ENCODE measurements at regions not wholly inside any gene's neighbourhood (a gene's known extent, or its start where the extent isn't known, plus 50 kb on each side); places are given as distances from the start of the nearest gene placed in this dataset.

GRCh38 chr1:76746206-76746605 is 121.1 kb upstream of the ST6GALNAC5 start:
- DNase-seq (no peak), FAIRE-seq (no peak)
- Histone ChIP-seq H3K36me3 (ENCODE audit: control insufficient read depth in 3 of 3, insufficient read depth in 2 of 3, low read depth in 1 of 3, low read length in 3 of 3) (no peaks in the 10 kb centered on the region), H3K4me3 (ENCODE audit: low read depth in 1 of 3, low read length in 3 of 3) (no peak overlapping the region), H3K4me1 (ENCODE audit: control insufficient read depth in 3 of 3, insufficient read depth in 2 of 3, low read depth in 1 of 3, low read length in 2 of 3) (no peaks in the 10 kb centered on the region), H3K27me3 (ENCODE audit: control insufficient read depth in 3 of 3, insufficient read depth in 3 of 3, low read length in 3 of 3) (peaks cover 0 to 3% (median 0%) of the 10 kb centered on the region in 3 donors), H3K9me3 (ENCODE audit: control insufficient read depth in 2 of 2, insufficient read depth in 1 of 2, low read depth in 1 of 2, low read length in 1 of 2) (peaks cover 0 to 6% of the 10 kb centered on the region in 2 donors), H3K27ac (ENCODE audit: low read depth in 1 of 3, low read length in 2 of 3) (no peak overlapping the region)
- WGBS, 3 donors: 51 to 84% (median 55%) methylated on average over 2 of the region's 2 CpGs

- Histone ChIP-seq H3K9me3 (ENCODE audit: control insufficient read depth in 2 of 2, insufficient read depth in 1 of 2, low read depth in 1 of 2, low read length in 1 of 2) (no peaks in the 10 kb centered on the region), H3K4me1 (ENCODE audit: control insufficient read depth in 3 of 3, insufficient read depth in 2 of 3, low read depth in 1 of 3, low read length in 2 of 3) (no peaks in the 10 kb centered on the region), H3K4me3 (ENCODE audit: low read depth in 1 of 3, low read length in 3 of 3) (no peak overlapping the region), H3K27me3 (ENCODE audit: control insufficient read depth in 3 of 3, insufficient read depth in 3 of 3, low read length in 3 of 3) (peaks cover 0 to 3% (median 0%) of the 10 kb centered on the region in 3 donors), H3K27ac (ENCODE audit: low read depth in 1 of 3, low read length in 2 of 3) (no peak overlapping the region), H3K36me3 (ENCODE audit: control insufficient read depth in 3 of 3, insufficient read depth in 2 of 3, low read depth in 1 of 3, low read length in 3 of 3) (no peaks in the 10 kb centered on the region)
- DNase-seq: no peak
- WGBS, 3 donors: 76 to 84% (median 78%) methylated on average over 1 of the region's 1 CpG
- no peak for FAIRE-seq
These were observed 112.5 kb upstream of the ST6GALNAC5 start for GRCh38 chr1:76754730-76755129.

- H3K27ac ChIP-seq (ENCODE audit: low read depth in 1 of 3, low read length in 2 of 3): no peak overlapping the region
- no peaks in the 10 kb centered on the region for H3K27me3 ChIP-seq (ENCODE audit: control insufficient read depth in 3 of 3, insufficient read depth in 3 of 3, low read length in 3 of 3)
- 66 to 85% (median 81%) methylated on average over 5 of the region's 5 CpGs for WGBS, 3 donors
- DNase-seq (no peak), FAIRE-seq (no peak)
- no peak overlapping the region for H3K4me3 ChIP-seq (ENCODE audit: low read depth in 1 of 3, low read length in 3 of 3)
- no peaks in the 10 kb centered on the region for H3K36me3 ChIP-seq (ENCODE audit: control insufficient read depth in 3 of 3, insufficient read depth in 2 of 3, low read depth in 1 of 3, low read length in 3 of 3)
- no peaks in the 10 kb centered on the region for H3K9me3 ChIP-seq (ENCODE audit: control insufficient read depth in 2 of 2, insufficient read depth in 1 of 2, low read depth in 1 of 2, low read length in 1 of 2)
- no peaks in the 10 kb centered on the region for H3K4me1 ChIP-seq (ENCODE audit: control insufficient read depth in 3 of 3, insufficient read depth in 2 of 3, low read depth in 1 of 3, low read length in 2 of 3)
These were observed 108.0 kb upstream of the ST6GALNAC5 start for GRCh38 chr1:76759171-76759860.

GRCh38 chr1:76759950-76760349 is 107.3 kb upstream of the ST6GALNAC5 start:
- Histone ChIP-seq H3K27me3 (ENCODE audit: control insufficient read depth in 3 of 3, insufficient read depth in 3 of 3, low read length in 3 of 3) (no peaks in the 10 kb centered on the region), H3K27ac (ENCODE audit: low read depth in 1 of 3, low read length in 2 of 3) (no peak overlapping the region), H3K4me1 (ENCODE audit: control insufficient read depth in 3 of 3, insufficient read depth in 2 of 3, low read depth in 1 of 3, low read length in 2 of 3) (no peaks in the 10 kb centered on the region), H3K36me3 (ENCODE audit: control insufficient read depth in 3 of 3, insufficient read depth in 2 of 3, low read depth in 1 of 3, low read length in 3 of 3) (no peaks in the 10 kb centered on the region), H3K9me3 (ENCODE audit: control insufficient read depth in 2 of 2, insufficient read depth in 1 of 2, low read depth in 1 of 2, low read length in 1 of 2) (no peaks in the 10 kb centered on the region), H3K4me3 (ENCODE audit: low read depth in 1 of 3, low read length in 3 of 3) (no peak overlapping the region)
- 42 to 49% (median 43%) methylated on average over 4 of the region's 4 CpGs for WGBS, 3 donors
- peak in 1 of 2 donors; percentile 7 for DNase-seq
- FAIRE-seq: no peak

- DNase-seq: no peak
These were observed 103.5 kb upstream of the ST6GALNAC5 start for GRCh38 chr1:76763738-76764137.

GRCh38 chr1:76764638-76765454 is 102.4 kb upstream of the ST6GALNAC5 start:
- FAIRE-seq (no peak), DNase-seq (peak in 1 of 2 donors; percentile 3)
- Histone ChIP-seq H3K27me3 (ENCODE audit: control insufficient read depth in 3 of 3, insufficient read depth in 3 of 3, low read length in 3 of 3) (no peaks in the 10 kb centered on the region), H3K4me3 (ENCODE audit: low read depth in 1 of 3, low read length in 3 of 3) (no peak overlapping the region), H3K4me1 (ENCODE audit: control insufficient read depth in 3 of 3, insufficient read depth in 2 of 3, low read depth in 1 of 3, low read length in 2 of 3) (no peaks in the 10 kb centered on the region), H3K9me3 (ENCODE audit: control insufficient read depth in 2 of 2, insufficient read depth in 1 of 2, low read depth in 1 of 2, low read length in 1 of 2) (no peaks in the 10 kb centered on the region), H3K36me3 (ENCODE audit: control insufficient read depth in 3 of 3, insufficient read depth in 2 of 3, low read depth in 1 of 3, low read length in 3 of 3) (no peaks in the 10 kb centered on the region), H3K27ac (ENCODE audit: low read depth in 1 of 3, low read length in 2 of 3) (no peak overlapping the region)
- WGBS, 3 donors: 59 to 77% (median 63%) methylated on average over 26 of the region's 26 CpGs

More at GRCh38 chr1:76763738-76764137, 103.5 kb upstream of the ST6GALNAC5 start:
- H3K4me3 ChIP-seq (ENCODE audit: low read depth in 1 of 3, low read length in 3 of 3): no peak overlapping the region
- no peaks in the 10 kb centered on the region for H3K9me3 ChIP-seq (ENCODE audit: control insufficient read depth in 2 of 2, insufficient read depth in 1 of 2, low read depth in 1 of 2, low read length in 1 of 2)
- no peaks in the 10 kb centered on the region for H3K4me1 ChIP-seq (ENCODE audit: control insufficient read depth in 3 of 3, insufficient read depth in 2 of 3, low read depth in 1 of 3, low read length in 2 of 3)
- H3K27ac ChIP-seq (ENCODE audit: low read depth in 1 of 3, low read length in 2 of 3): no peak overlapping the region
- H3K27me3 ChIP-seq (ENCODE audit: control insufficient read depth in 3 of 3, insufficient read depth in 3 of 3, low read length in 3 of 3): no peaks in the 10 kb centered on the region
- no peaks in the 10 kb centered on the region for H3K36me3 ChIP-seq (ENCODE audit: control insufficient read depth in 3 of 3, insufficient read depth in 2 of 3, low read depth in 1 of 3, low read length in 3 of 3)
- no peak for FAIRE-seq
- 56 to 67% (median 66%) methylated on average over 3 of the region's 3 CpGs for WGBS, 3 donors

GRCh38 chr1:76766381-76766780 is 100.9 kb upstream of the ST6GALNAC5 start:
- Histone ChIP-seq H3K9me3 (ENCODE audit: control insufficient read depth in 2 of 2, insufficient read depth in 1 of 2, low read depth in 1 of 2, low read length in 1 of 2) (no peaks in the 10 kb centered on the region), H3K27ac (ENCODE audit: low read depth in 1 of 3, low read length in 2 of 3) (no peak overlapping the region), H3K36me3 (ENCODE audit: control insufficient read depth in 3 of 3, insufficient read depth in 2 of 3, low read depth in 1 of 3, low read length in 3 of 3) (no peaks in the 10 kb centered on the region), H3K27me3 (ENCODE audit: control insufficient read depth in 3 of 3, insufficient read depth in 3 of 3, low read length in 3 of 3) (no peaks in the 10 kb centered on the region), H3K4me1 (ENCODE audit: control insufficient read depth in 3 of 3, insufficient read depth in 2 of 3, low read depth in 1 of 3, low read length in 2 of 3) (no peaks in the 10 kb centered on the region), H3K4me3 (ENCODE audit: low read depth in 1 of 3, low read length in 3 of 3) (no peak overlapping the region)
- no peak for DNase-seq
- no peak for FAIRE-seq
- 52 to 71% (median 60%) methylated on average over 1 of the region's 1 CpG for WGBS, 3 donors

GRCh38 chr1:76769911-76770310 is 97.4 kb upstream of the ST6GALNAC5 start:
- H3K9me3 ChIP-seq (ENCODE audit: control insufficient read depth in 2 of 2, insufficient read depth in 1 of 2, low read depth in 1 of 2, low read length in 1 of 2): no peaks in the 10 kb centered on the region
- WGBS, 3 donors: 95 to 97% (median 95%) methylated on average over 2 of the region's 2 CpGs
- no peak for FAIRE-seq
- no peak overlapping the region for H3K4me3 ChIP-seq (ENCODE audit: low read depth in 1 of 3, low read length in 3 of 3)
- H3K4me1 ChIP-seq (ENCODE audit: control insufficient read depth in 3 of 3, insufficient read depth in 2 of 3, low read depth in 1 of 3, low read length in 2 of 3): no peaks in the 10 kb centered on the region
- H3K36me3 ChIP-seq (ENCODE audit: control insufficient read depth in 3 of 3, insufficient read depth in 2 of 3, low read depth in 1 of 3, low read length in 3 of 3): no peaks in the 10 kb centered on the region
- no peak for DNase-seq
- H3K27me3 ChIP-seq (ENCODE audit: control insufficient read depth in 3 of 3, insufficient read depth in 3 of 3, low read length in 3 of 3): no peaks in the 10 kb centered on the region
- H3K27ac ChIP-seq (ENCODE audit: low read depth in 1 of 3, low read length in 2 of 3): no peak overlapping the region
